ENCODE measurements at regions not wholly inside any gene's neighbourhood (a gene's known extent, or its start where the extent isn't known, plus 50 kb on each side); places are given as distances from the start of the nearest gene placed in this dataset.
A peak's percentile ranks its signal among the peaks of the same experiment; 100 is the strongest.
"Not testable (repeated sequence)": the region's sequence is repeated elsewhere in the genome, so short reads cannot be mapped to it uniquely, and the experiment has no call there.

- not testable (repeated sequence) for DNase-seq (ENCODE audit: low read depth in 1 of 2, low spot score in 1 of 2); H3K27me3 ChIP-seq (ENCODE audit: insufficient read depth, poor library complexity, severe bottlenecking); H3K4me3 ChIP-seq (replicated peaks; ENCODE audit: insufficient read depth, low read length); H3K27ac ChIP-seq (replicated peaks)
Observed at GRCh38 chr7:89616829-89617228, 537.4 kb upstream of the STEAP1 start.

GRCh38 chr7:89618274-89618673 lies 536.0 kb upstream of the STEAP1 start:
- Histone ChIP-seq H3K4me3 (replicated peaks; ENCODE audit: insufficient read depth, low read length) (no peak overlapping the region), H3K27me3 (ENCODE audit: insufficient read depth, poor library complexity, severe bottlenecking) (no peaks in the 10 kb centered on the region), H3K27ac (replicated peaks) (no peak overlapping the region)
- DNase-seq (ENCODE audit: low read depth in 1 of 2, low spot score in 1 of 2) = no peak
- TF ChIP-seq, protein P1, sequence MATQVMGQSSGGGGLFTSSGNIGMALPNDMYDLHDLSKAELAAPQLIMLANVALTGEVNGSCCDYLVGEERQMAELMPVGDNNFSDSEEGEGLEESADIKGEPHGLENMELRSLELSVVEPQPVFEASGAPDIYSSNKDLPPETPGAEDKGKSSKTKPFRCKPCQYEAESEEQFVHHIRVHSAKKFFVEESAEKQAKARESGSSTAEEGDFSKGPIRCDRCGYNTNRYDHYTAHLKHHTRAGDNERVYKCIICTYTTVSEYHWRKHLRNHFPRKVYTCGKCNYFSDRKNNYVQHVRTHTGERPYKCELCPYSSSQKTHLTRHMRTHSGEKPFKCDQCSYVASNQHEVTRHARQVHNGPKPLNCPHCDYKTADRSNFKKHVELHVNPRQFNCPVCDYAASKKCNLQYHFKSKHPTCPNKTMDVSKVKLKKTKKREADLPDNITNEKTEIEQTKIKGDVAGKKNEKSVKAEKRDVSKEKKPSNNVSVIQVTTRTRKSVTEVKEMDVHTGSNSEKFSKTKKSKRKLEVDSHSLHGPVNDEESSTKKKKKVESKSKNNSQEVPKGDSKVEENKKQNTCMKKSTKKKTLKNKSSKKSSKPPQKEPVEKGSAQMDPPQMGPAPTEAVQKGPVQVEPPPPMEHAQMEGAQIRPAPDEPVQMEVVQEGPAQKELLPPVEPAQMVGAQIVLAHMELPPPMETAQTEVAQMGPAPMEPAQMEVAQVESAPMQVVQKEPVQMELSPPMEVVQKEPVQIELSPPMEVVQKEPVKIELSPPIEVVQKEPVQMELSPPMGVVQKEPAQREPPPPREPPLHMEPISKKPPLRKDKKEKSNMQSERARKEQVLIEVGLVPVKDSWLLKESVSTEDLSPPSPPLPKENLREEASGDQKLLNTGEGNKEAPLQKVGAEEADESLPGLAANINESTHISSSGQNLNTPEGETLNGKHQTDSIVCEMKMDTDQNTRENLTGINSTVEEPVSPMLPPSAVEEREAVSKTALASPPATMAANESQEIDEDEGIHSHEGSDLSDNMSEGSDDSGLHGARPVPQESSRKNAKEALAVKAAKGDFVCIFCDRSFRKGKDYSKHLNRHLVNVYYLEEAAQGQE (IDR thresholded peaks at IDR 0.05; ENCODE audit: insufficient replicate concordance, low read depth) = no peak
- TF ChIP-seq POLR2AphosphoS5 (IDR thresholded peaks at IDR 0.05; ENCODE audit: low read depth) (no peak), SPI1 (IDR thresholded peaks at IDR 0.05; ENCODE audit: borderline replicate concordance, low read depth) (no peak), CTCF (IDR thresholded peaks at IDR 0.05; ENCODE audit: insufficient read depth, low read length) (no peak), GABPA (IDR thresholded peaks at IDR 0.05; ENCODE audit: low read depth) (no peak)

GRCh38 chr7:89621925-89622641 lies 532.2 kb upstream of the STEAP1 start:
- no peaks in the 10 kb centered on the region for H3K27me3 ChIP-seq (ENCODE audit: insufficient read depth, poor library complexity, severe bottlenecking)
- no peak overlapping the region for H3K4me3 ChIP-seq (replicated peaks; ENCODE audit: insufficient read depth, low read length)
- no peak overlapping the region for H3K27ac ChIP-seq (replicated peaks)
- no peak for DNase-seq (ENCODE audit: low read depth in 1 of 2, low spot score in 1 of 2)
- no peak for TF ChIP-seq CTCF (IDR thresholded peaks at IDR 0.05; ENCODE audit: insufficient read depth, low read length)
- TF ChIP-seq, protein P1 (IDR thresholded peaks at IDR 0.05; ENCODE audit: insufficient replicate concordance, low read depth) = no peak

- TF ChIP-seq SPI1 (IDR thresholded peaks at IDR 0.05; ENCODE audit: borderline replicate concordance, low read depth) (no peak), CTCF (IDR thresholded peaks at IDR 0.05; ENCODE audit: insufficient read depth, low read length) (peak; percentile 62), POLR2AphosphoS5 (IDR thresholded peaks at IDR 0.05; ENCODE audit: low read depth) (no peak)
- H3K27ac ChIP-seq (replicated peaks) = no peak overlapping the region
- no peak overlapping the region for H3K4me3 ChIP-seq (replicated peaks; ENCODE audit: insufficient read depth, low read length)
- no peaks in the 10 kb centered on the region for H3K27me3 ChIP-seq (ENCODE audit: insufficient read depth, poor library complexity, severe bottlenecking)
- peak in 1 of 2 experiments; percentile 23 for DNase-seq (ENCODE audit: low read depth in 1 of 2, low spot score in 1 of 2)
Observed at GRCh38 chr7:89623018-89623672, 531.1 kb upstream of the STEAP1 start.

- not testable (repeated sequence) for H3K27me3 ChIP-seq (ENCODE audit: insufficient read depth, poor library complexity, severe bottlenecking); DNase-seq (ENCODE audit: low read depth in 1 of 2, low spot score in 1 of 2); H3K27ac ChIP-seq (replicated peaks); H3K4me3 ChIP-seq (replicated peaks; ENCODE audit: insufficient read depth, low read length)
Observed at GRCh38 chr7:89624155-89624554, 530.1 kb upstream of the STEAP1 start.
